Mammary epithelial cell (primary cell): ENCODE measurements at regions not wholly inside any gene's neighbourhood (a gene's known extent, or its start where the extent isn't known, plus 50 kb on each side); places are given as distances from the start of the nearest gene placed in this dataset.

Experiments
- EZH2 ChIP-seq: IDR thresholded peaks from 2 replicates; pipeline ENCODE4 v1.6.1; 2012; ENCODE audit warnings: low read length, inconsistent platforms, borderline replicate concordance
- TF ChIP-seq, protein P1 (sequence below), 2 donors: IDR thresholded peaks in 1 of 2; conservative IDR thresholded peaks in 1 of 2; 2 replicates each; pipeline ENCODE4 v1.5.1; 2011 to 2012; ENCODE audit warnings: inconsistent platforms in 2 of 2, low read length in 2 of 2, mild to moderate bottlenecking in 2 of 2, control low read depth in 1 of 2, low read depth in 1 of 2; ENCODE audit not compliant: insufficient read depth in 1 of 2; ENCODE audit errors: extremely low read depth in 1 of 2

DNA sequence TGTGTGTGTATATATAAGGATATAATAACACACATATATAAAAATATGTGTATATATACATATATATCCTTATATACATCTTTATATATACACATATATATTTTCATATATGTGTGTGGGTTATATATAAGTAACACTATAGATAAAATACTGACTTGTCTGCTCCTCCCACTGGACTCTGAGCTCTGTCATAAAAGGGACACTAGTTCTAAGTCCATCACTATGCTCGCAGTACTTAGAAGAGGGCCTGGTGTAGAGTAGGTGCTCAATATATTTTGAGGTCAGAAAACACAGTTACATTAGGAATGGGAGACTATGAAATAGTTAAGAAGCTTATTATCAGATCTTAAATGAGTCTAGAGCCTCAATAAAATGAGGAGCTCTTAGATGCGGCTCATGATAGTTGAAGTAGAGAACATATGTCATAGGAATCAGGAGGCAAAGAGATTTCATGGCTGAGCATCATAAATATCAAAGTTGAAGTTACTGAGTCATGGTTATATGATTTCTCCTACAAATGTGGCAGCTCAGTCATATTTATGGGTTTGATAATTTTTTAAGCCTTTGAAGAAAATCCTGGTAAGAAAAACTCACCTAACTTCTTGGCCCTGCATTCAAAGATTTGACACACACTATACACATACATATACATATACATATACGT is 371.2 kb upstream of the THBS1 start:
- TF ChIP-seq, protein P1, sequence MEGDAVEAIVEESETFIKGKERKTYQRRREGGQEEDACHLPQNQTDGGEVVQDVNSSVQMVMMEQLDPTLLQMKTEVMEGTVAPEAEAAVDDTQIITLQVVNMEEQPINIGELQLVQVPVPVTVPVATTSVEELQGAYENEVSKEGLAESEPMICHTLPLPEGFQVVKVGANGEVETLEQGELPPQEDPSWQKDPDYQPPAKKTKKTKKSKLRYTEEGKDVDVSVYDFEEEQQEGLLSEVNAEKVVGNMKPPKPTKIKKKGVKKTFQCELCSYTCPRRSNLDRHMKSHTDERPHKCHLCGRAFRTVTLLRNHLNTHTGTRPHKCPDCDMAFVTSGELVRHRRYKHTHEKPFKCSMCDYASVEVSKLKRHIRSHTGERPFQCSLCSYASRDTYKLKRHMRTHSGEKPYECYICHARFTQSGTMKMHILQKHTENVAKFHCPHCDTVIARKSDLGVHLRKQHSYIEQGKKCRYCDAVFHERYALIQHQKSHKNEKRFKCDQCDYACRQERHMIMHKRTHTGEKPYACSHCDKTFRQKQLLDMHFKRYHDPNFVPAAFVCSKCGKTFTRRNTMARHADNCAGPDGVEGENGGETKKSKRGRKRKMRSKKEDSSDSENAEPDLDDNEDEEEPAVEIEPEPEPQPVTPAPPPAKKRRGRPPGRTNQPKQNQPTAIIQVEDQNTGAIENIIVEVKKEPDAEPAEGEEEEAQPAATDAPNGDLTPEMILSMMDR (conservative IDR thresholded peaks at IDR 0.05 in 1 of 2, IDR thresholded peaks at IDR 0.05 in 1 of 2; ENCODE audit: extremely low read depth in 1 of 2, insufficient read depth in 1 of 2, low read depth in 1 of 2, low read length in 2 of 2), result no peak
- TF ChIP-seq EZH2, result no peak
